SK-N-SH (cell line): ENCODE measurements at regions not wholly inside any gene's neighbourhood (a gene's known extent, or its start where the extent isn't known, plus 50 kb on each side); places are given as distances from the start of the nearest gene placed in this dataset.

Experiments
- CTCF ChIA-PET: fragments of 300-600, 350-600 bp; formaldehyde crosslinking; extraction: SDS; loops from one replicate; lab custom pipeline; 2021; lab: Yijun Ruan, JAX
- POLR2A ChIA-PET: fragments of 350-600 bp; sonication (Branson Sonifier 250); formaldehyde crosslinking; extraction: SDS; loops from one replicate; lab custom pipeline; 2020; ENCODE audit warnings: antibody characterized with exemption, inconsistent platforms; lab: Yijun Ruan, JAX
- DNase-seq: peaks from one replicate; pipeline ENCODE4 v3.0.0; 2012
- H2AFZ ChIP-seq: fragments of 200-600 bp; sonication (generic); 2 replicates; pipeline ENCODE4 v1.8.1; 2016; ENCODE audit warnings: antibody characterized with exemption, mild to moderate bottlenecking, low read depth
- H3F3A ChIP-seq: fragments of 200-600 bp; sonication (generic); replicated peaks from 2 replicates; pipeline ENCODE3; 2016; ENCODE audit warnings: antibody characterized with exemption, mild to moderate bottlenecking; ENCODE audit not compliant: insufficient read depth
- H3K27ac ChIP-seq, 2 experiments: fragments of 200-500 bp in 1 of 2; fragments of 200-600 bp in 1 of 2; sonication (Bioruptor generic) in 1 of 2; sonication (generic), shearing (Covaris generic) in 1 of 2; 2 replicates each; pipeline versions ENCODE4 v1.5.1 to v1.6.1; 2014 to 2016; ENCODE audit warnings: low read depth in 2 of 2, inconsistent platforms in 1 of 2, low read length in 1 of 2, mild to moderate bottlenecking in 1 of 2, mixed read lengths in 1 of 2
- H3K27me3 ChIP-seq: fragments of 200-600 bp; sonication (generic), shearing (Covaris generic); 2 replicates; pipeline ENCODE4 v1.6.1; 2016; ENCODE audit warnings: mixed run types; ENCODE audit not compliant: insufficient read depth
- H3K36me3 ChIP-seq, 2 experiments: fragments of 200-500 bp in 1 of 2; fragments of 200-600 bp in 1 of 2; sonication (Bioruptor generic) in 1 of 2; sonication (generic) in 1 of 2; replicated peaks in 1 of 2; 2 replicates each; pipeline versions ENCODE3 to v1.5.1; 2014 to 2016; ENCODE audit warnings: low read length in 1 of 2, mild to moderate bottlenecking in 1 of 2; ENCODE audit not compliant: insufficient read depth in 2 of 2, control insufficient read depth in 1 of 2
- H3K4me1 ChIP-seq, 2 experiments: fragments of 200-500 bp in 1 of 2; fragments of 200-600 bp in 1 of 2; sonication (Bioruptor generic) in 1 of 2; sonication (generic), shearing (Covaris generic) in 1 of 2; 2 replicates each; pipeline versions ENCODE4 v1.5.1 to v1.6.1; 2014 to 2016; ENCODE audit warnings: low read depth in 1 of 2, low read length in 1 of 2, mixed run types in 1 of 2; ENCODE audit not compliant: insufficient read depth in 2 of 2, control insufficient read depth in 1 of 2
- H3K4me2 ChIP-seq: fragments of 200-600 bp; sonication (generic), shearing (Covaris generic); 2 replicates; pipeline ENCODE4 v1.6.1; 2017; ENCODE audit warnings: mixed run types
- H3K4me3 ChIP-seq, 2 experiments: fragments of 200-500 bp in 1 of 2; fragments of 200-600 bp in 1 of 2; sonication (Bioruptor generic) in 1 of 2; sonication (generic), shearing (Covaris generic) in 1 of 2; 2 replicates each; pipeline versions ENCODE4 v1.5.1 to v1.8.1; 2014 to 2016; ENCODE audit warnings: low read depth in 2 of 2, inconsistent platforms in 1 of 2, low read length in 1 of 2, mild to moderate bottlenecking in 1 of 2, mixed read lengths in 1 of 2, moderate library complexity in 1 of 2
- H3K79me2 ChIP-seq: fragments of 200-600 bp; sonication (generic); 2 replicates; pipeline ENCODE4 v1.8.1; 2017; ENCODE audit warnings: mild to moderate bottlenecking; ENCODE audit not compliant: insufficient read depth
- H3K9ac ChIP-seq: fragments of 200-600 bp; sonication (generic); 2 replicates; pipeline ENCODE4 v1.6.1; 2017; ENCODE audit warnings: mixed run types
- H3K9me2 ChIP-seq: fragments of 200-600 bp; sonication (generic); 2 replicates; pipeline ENCODE4 v1.6.1; 2017; ENCODE audit warnings: mixed run types
- H3K9me3 ChIP-seq: fragments of 200-600 bp; sonication (generic); 2 replicates; pipeline ENCODE4 v1.6.1; 2017; ENCODE audit warnings: mixed run types, mild to moderate bottlenecking, moderate library complexity
- H4K20me1 ChIP-seq: fragments of 200-600 bp; sonication (generic); 2 replicates; pipeline ENCODE4 v1.6.1; 2017; ENCODE audit warnings: mild to moderate bottlenecking, mixed run types; ENCODE audit not compliant: insufficient read depth
- CHD2 ChIP-seq: fragments of 150-350 bp; IDR thresholded peaks from 2 replicates; pipeline ENCODE4 v1.6.1; 2018; ENCODE audit warnings: low read length; ENCODE audit not compliant: partially characterized antibody
- FOXM1 ChIP-seq: IDR thresholded peaks from 2 replicates; pipeline ENCODE4 v1.4.0; 2012; ENCODE audit warnings: low read depth, mild to moderate bottlenecking
- RCOR1 ChIP-seq: fragments of 150-350 bp; IDR thresholded peaks from 2 replicates; pipeline ENCODE4 v1.6.1; 2017; ENCODE audit warnings: antibody characterized with exemption, low read length
- SIN3A ChIP-seq: IDR thresholded peaks from 2 replicates; pipeline ENCODE4 v1.6.1; 2012; ENCODE audit warnings: low read depth, mild to moderate bottlenecking, low read length, moderate library complexity, borderline replicate concordance
- SMC3 ChIP-seq: IDR thresholded peaks from 2 replicates; pipeline ENCODE4 v1.6.1; 2012; ENCODE audit warnings: low read depth, low read length, improper control_type of control experiment
- TAF1 ChIP-seq: IDR thresholded peaks from 2 replicates; pipeline ENCODE4 v1.6.1; 2012; ENCODE audit warnings: low read depth, mild to moderate bottlenecking, low read length, moderate library complexity, borderline replicate concordance
- TEAD4 ChIP-seq: IDR thresholded peaks from 2 replicates; pipeline ENCODE4 v1.4.0; 2012; ENCODE audit warnings: mild to moderate bottlenecking, borderline replicate concordance; ENCODE audit not compliant: insufficient read depth
- WGBS: methylation state at CpG from one replicate; pipeline ENCODE4 v1.1.6; 2017; ENCODE audit warnings: low lambda C conversion rate; 5-methylcytosine and 5-hydroxymethylcytosine counted together

DNA sequence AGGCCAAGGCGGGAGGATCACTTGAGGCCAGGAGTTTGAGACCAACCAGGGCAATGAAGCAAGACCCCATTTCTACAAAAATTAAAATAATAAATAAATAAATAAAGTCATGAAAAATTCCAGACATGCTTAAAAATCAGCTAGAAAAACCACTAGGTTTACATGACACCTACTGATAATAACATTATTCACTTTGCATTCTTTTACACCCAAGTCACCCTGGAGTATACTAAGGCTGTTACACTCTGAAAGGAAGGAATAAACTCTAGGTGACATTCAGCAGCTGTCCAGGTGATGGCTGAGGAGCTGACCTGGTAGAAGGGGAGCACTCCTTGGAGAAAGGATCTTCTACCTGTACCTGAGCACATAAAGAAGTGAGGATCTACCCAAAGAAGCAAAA lies 179.2 kb downstream of the ZNF281 start (continued):
- TF ChIP-seq TEAD4 (no peak), FOXM1 (no peak)

DNA sequence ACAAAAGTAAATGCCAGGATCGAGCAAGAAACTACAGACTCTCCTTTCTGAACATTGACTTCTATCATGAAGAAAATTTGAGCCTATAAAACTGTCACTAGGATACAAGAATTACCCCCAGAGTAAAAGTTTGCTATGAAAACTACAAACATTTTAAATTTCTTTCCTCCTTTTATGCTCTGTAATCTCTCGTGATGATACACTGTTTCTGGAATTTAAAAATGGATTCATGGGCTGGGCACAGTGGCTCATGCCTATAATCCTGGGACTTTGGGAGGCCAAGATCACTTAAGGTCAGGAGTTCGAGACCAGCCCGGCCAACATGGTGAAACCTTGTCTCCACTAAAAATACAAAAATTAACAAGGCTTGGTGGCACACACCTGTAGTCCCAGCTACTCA lies 181.3 kb downstream of the ZNF281 start:
- H3K4me2 ChIP-seq = no peak overlapping the region
- no peak overlapping the region for H3K9ac ChIP-seq
- POLR2A ChIA-PET = no interaction called here
- TF ChIP-seq TAF1 = no peak
- TF ChIP-seq CHD2 = no peak
- no peak for TF ChIP-seq RCOR1
- no peaks in the 10 kb centered on the region for H3K27me3 ChIP-seq
- no peaks in the 10 kb centered on the region for H3K79me2 ChIP-seq
- H4K20me1 ChIP-seq = no peaks in the 10 kb centered on the region
- H3K4me1 ChIP-seq = peaks cover 0 to 18% of the 10 kb centered on the region in 2 experiments; a peak in 2 of 4 replicates
- H3F3A ChIP-seq = no peaks in the 10 kb centered on the region
- H3K36me3 ChIP-seq = no peaks in the 10 kb centered on the region
- no peak overlapping the region for H3K4me3 ChIP-seq
- CTCF ChIA-PET = no interaction called here
- no peak for DNase-seq
- no peaks in the 10 kb centered on the region for H3K9me2 ChIP-seq
- H3K27ac ChIP-seq = no peak overlapping the region
- H2AFZ ChIP-seq = no peak overlapping the region
- no peaks in the 10 kb centered on the region for H3K9me3 ChIP-seq
- WGBS = 74% methylated on average over 4 of the region's 4 CpGs

DNA sequence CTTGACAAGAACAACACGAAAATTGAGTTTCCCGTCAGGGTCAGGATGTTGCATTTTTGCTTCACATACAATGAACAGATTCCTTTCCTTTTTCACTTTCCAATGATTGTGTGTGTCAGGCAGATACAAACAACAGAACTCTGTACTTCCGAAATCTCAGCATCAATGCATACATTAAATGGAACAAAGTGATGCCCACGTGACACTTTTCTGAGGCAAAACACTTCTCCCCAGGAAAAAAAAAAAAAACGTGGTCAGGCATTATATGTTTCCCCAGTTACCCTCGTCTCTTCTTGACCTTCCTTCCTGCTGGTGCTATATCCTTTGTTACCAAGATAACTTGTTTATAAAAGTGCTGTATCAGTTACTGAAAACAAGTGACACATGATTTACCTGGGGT lies 181.8 kb downstream of the ZNF281 start:
- no peak overlapping the region for H3K4me3 ChIP-seq
- TF ChIP-seq TEAD4 = no peak
- TF ChIP-seq CHD2 = no peak
- no peak for TF ChIP-seq SIN3A
- no peak for TF ChIP-seq SMC3
- POLR2A ChIA-PET = no interaction called here
- H3F3A ChIP-seq = no peaks in the 10 kb centered on the region
- no peaks in the 10 kb centered on the region for H3K9me2 ChIP-seq
- CTCF ChIA-PET = no interaction called here
- 59% methylated on average over 6 of the region's 6 CpGs for WGBS
- no peaks in the 10 kb centered on the region for H3K27me3 ChIP-seq
- no peaks in the 10 kb centered on the region for H4K20me1 ChIP-seq
- H2AFZ ChIP-seq = no peak overlapping the region
- no peak for DNase-seq
- H3K9ac ChIP-seq = no peak overlapping the region
- H3K4me2 ChIP-seq = no peak overlapping the region
- peaks cover 0 to 14% of the 10 kb centered on the region in 2 experiments; a peak in 2 of 4 replicates for H3K4me1 ChIP-seq
- no peaks in the 10 kb centered on the region for H3K9me3 ChIP-seq
- no peaks in the 10 kb centered on the region for H3K79me2 ChIP-seq
- no peak overlapping the region for H3K27ac ChIP-seq
- H3K36me3 ChIP-seq = no peaks in the 10 kb centered on the region
